ENCODE measurements at regions not wholly inside any gene's neighbourhood (a gene's known extent, or its start where the extent isn't known, plus 50 kb on each side); places are given as distances from the start of the nearest gene placed in this dataset.

- TF ChIP-seq POLR2A (IDR thresholded peaks at IDR 0.05; ENCODE audit: borderline replicate concordance, extremely low read depth, insufficient read depth, insufficient read length) (no peak), CTCF (IDR thresholded peaks at IDR 0.05 in 2 of 3, conservative IDR thresholded peaks at IDR 0.05 in 1 of 3; ENCODE audit: borderline replicate concordance in 1 of 3, insufficient read depth in 1 of 3, low read depth in 2 of 3, low read length in 2 of 3) (no peak), REST (IDR thresholded peaks at IDR 0.05; ENCODE audit: low read depth) (no peak), SRF (IDR thresholded peaks at IDR 0.05; ENCODE audit: low read depth) (no peak), EZH2 (IDR thresholded peaks at IDR 0.05) (no peak), EZH2phosphoT487 (IDR thresholded peaks at IDR 0.05; ENCODE audit: borderline replicate concordance) (no peak), JUND (IDR thresholded peaks at IDR 0.05) (no peak), CBX3 (IDR thresholded peaks at IDR 0.05; ENCODE audit: low read depth) (no peak), CEBPB (IDR thresholded peaks at IDR 0.05; ENCODE audit: low read depth) (no peak), RAD21 (IDR thresholded peaks at IDR 0.05; ENCODE audit: low read depth) (no peak), YY1 (IDR thresholded peaks at IDR 0.05; ENCODE audit: extremely low read depth, insufficient replicate concordance, low read depth, low read length) (no peak)
- TF ChIP-seq, protein P1, sequence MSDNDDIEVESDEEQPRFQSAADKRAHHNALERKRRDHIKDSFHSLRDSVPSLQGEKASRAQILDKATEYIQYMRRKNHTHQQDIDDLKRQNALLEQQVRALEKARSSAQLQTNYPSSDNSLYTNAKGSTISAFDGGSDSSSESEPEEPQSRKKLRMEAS (IDR thresholded peaks at IDR 0.05), result no peak
These were observed 214.0 kb downstream of the ATG4C start for GRCh38 chr1:62997884-62998283.
